HepG2 (cell line): ENCODE measurements at regions not wholly inside any gene's neighbourhood (a gene's known extent, or its start where the extent isn't known, plus 50 kb on each side); places are given as distances from the start of the nearest gene placed in this dataset.
A peak's percentile ranks its signal among the peaks of the same experiment; 100 is the strongest.

ENCODE experiments used
- ATF1 ChIP-seq: IDR thresholded peaks from 2 replicates; pipeline ENCODE4 v1.6.1; 2016; ENCODE audit warnings: mild to moderate bottlenecking, control low read depth
- BORCS8-MEF2B ChIP-seq: sonication (generic); formaldehyde crosslinking; IDR thresholded peaks from 2 replicates; pipeline ENCODE4 v1.8.0; 2022; ENCODE audit warnings: mild to moderate bottlenecking, missing genetic modification reagents
- CEBPB ChIP-seq: IDR thresholded peaks from 2 replicates; pipeline ENCODE4 v1.6.1; 2011; ENCODE audit warnings: low read depth, low read length, improper control_type of control experiment, borderline replicate concordance
- FOXA3 ChIP-seq: IDR thresholded peaks from 2 replicates; pipeline ENCODE4 v1.6.1; 2016; ENCODE audit warnings: missing genetic modification reagents, missing compliant biosample characterization
- HMG20A ChIP-seq: IDR thresholded peaks from 2 replicates; pipeline ENCODE4 v1.6.1; 2016; ENCODE audit warnings: borderline replicate concordance
- ISL2 ChIP-seq: sonication (generic); formaldehyde crosslinking; IDR thresholded peaks from 2 replicates; pipeline ENCODE4 v1.5.0; 2020; ENCODE audit warnings: missing genetic modification reagents
- KDM1A ChIP-seq: IDR thresholded peaks from 2 replicates; pipeline ENCODE4 v1.6.1; 2016; ENCODE audit warnings: missing compliant biosample characterization
- TCF7L2 ChIP-seq: IDR thresholded peaks from 2 replicates; pipeline ENCODE4 v1.6.1; 2011; ENCODE audit warnings: mild to moderate bottlenecking, low read depth, low read length, moderate library complexity
- U2AF2 ChIP-seq: fragments of 200-400 bp; formaldehyde crosslinking; IDR thresholded peaks from 2 replicates; pipeline ENCODE4 v1.6.1; 2017; ENCODE audit warnings: low read depth, mild to moderate bottlenecking, low read length
- ZBTB34 ChIP-seq: sonication (generic); formaldehyde crosslinking; IDR thresholded peaks from 2 replicates; pipeline ENCODE4 v1.8.0; 2022; ENCODE audit warnings: mild to moderate bottlenecking, missing genetic modification reagents
- ZNF12 ChIP-seq: sonication (generic); formaldehyde crosslinking; IDR thresholded peaks from 2 replicates; pipeline ENCODE4 v1.5.0; 2020; ENCODE audit warnings: missing genetic modification reagents
- ZNF549 ChIP-seq: sonication (generic); formaldehyde crosslinking; IDR thresholded peaks from 2 replicates; pipeline ENCODE4 v1.5.0; 2020; ENCODE audit warnings: missing genetic modification reagents
- ZNF644 ChIP-seq: IDR thresholded peaks from 2 replicates; pipeline ENCODE4 v1.6.1; 2016; ENCODE audit warnings: low read depth
- ZNF792 ChIP-seq: IDR thresholded peaks from 2 replicates; pipeline ENCODE4 v1.6.1; 2016
- TF ChIP-seq, protein P1 (sequence below): sonication (generic); formaldehyde crosslinking; IDR thresholded peaks from 2 replicates; pipeline ENCODE4 v1.5.1; 2020; ENCODE audit warnings: mild to moderate bottlenecking, missing genetic modification reagents, borderline replicate concordance
- TF ChIP-seq, protein P2 (sequence below): IDR thresholded peaks from 2 replicates; pipeline ENCODE4 v1.6.1; 2016; ENCODE audit warnings: mild to moderate bottlenecking
- TF ChIP-seq, protein P3 (sequence below): IDR thresholded peaks from 2 replicates; pipeline ENCODE4 v1.6.1; 2016; ENCODE audit warnings: low read depth
- TF ChIP-seq, protein P4 (sequence below): sonication (generic); formaldehyde crosslinking; conservative IDR thresholded peaks from 2 replicates; pipeline ENCODE4 v1.8.0; 2022; ENCODE audit warnings: mild to moderate bottlenecking, moderate library complexity, missing genetic modification reagents
- TF ChIP-seq, protein P5 (sequence below): sonication (generic); formaldehyde crosslinking; IDR thresholded peaks from 2 replicates; pipeline ENCODE4 v1.4.0; 2020; ENCODE audit warnings: missing genetic modification reagents; ENCODE audit errors: not compliant biosample characterization

- TF ChIP-seq, protein P1, sequence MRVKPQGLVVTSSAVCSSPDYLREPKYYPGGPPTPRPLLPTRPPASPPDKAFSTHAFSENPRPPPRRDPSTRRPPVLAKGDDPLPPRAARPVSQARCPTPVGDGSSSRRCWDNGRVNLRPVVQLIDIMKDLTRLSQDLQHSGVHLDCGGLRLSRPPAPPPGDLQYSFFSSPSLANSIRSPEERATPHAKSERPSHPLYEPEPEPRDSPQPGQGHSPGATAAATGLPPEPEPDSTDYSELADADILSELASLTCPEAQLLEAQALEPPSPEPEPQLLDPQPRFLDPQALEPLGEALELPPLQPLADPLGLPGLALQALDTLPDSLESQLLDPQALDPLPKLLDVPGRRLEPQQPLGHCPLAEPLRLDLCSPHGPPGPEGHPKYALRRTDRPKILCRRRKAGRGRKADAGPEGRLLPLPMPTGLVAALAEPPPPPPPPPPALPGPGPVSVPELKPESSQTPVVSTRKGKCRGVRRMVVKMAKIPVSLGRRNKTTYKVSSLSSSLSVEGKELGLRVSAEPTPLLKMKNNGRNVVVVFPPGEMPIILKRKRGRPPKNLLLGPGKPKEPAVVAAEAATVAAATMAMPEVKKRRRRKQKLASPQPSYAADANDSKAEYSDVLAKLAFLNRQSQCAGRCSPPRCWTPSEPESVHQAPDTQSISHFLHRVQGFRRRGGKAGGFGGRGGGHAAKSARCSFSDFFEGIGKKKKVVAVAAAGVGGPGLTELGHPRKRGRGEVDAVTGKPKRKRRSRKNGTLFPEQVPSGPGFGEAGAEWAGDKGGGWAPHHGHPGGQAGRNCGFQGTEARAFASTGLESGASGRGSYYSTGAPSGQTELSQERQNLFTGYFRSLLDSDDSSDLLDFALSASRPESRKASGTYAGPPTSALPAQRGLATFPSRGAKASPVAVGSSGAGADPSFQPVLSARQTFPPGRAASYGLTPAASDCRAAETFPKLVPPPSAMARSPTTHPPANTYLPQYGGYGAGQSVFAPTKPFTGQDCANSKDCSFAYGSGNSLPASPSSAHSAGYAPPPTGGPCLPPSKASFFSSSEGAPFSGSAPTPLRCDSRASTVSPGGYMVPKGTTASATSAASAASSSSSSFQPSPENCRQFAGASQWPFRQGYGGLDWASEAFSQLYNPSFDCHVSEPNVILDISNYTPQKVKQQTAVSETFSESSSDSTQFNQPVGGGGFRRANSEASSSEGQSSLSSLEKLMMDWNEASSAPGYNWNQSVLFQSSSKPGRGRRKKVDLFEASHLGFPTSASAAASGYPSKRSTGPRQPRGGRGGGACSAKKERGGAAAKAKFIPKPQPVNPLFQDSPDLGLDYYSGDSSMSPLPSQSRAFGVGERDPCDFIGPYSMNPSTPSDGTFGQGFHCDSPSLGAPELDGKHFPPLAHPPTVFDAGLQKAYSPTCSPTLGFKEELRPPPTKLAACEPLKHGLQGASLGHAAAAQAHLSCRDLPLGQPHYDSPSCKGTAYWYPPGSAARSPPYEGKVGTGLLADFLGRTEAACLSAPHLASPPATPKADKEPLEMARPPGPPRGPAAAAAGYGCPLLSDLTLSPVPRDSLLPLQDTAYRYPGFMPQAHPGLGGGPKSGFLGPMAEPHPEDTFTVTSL: 0 out of 2 replicates have a peak, but pooled peaks have one; percentile 55
- peak; percentile 24; the same call in 1 of the 2 replicates for TF ChIP-seq ATF1 (CRISPR knock-in tag)
- peak; percentile 64; the same call in 1 of the 2 replicates for TF ChIP-seq KDM1A (CRISPR knock-in tag)
- peak; percentile 99 for TF ChIP-seq CEBPB
- TF ChIP-seq ZNF644 (CRISPR knock-in tag): peak; percentile 76
- TF ChIP-seq, protein P2, sequence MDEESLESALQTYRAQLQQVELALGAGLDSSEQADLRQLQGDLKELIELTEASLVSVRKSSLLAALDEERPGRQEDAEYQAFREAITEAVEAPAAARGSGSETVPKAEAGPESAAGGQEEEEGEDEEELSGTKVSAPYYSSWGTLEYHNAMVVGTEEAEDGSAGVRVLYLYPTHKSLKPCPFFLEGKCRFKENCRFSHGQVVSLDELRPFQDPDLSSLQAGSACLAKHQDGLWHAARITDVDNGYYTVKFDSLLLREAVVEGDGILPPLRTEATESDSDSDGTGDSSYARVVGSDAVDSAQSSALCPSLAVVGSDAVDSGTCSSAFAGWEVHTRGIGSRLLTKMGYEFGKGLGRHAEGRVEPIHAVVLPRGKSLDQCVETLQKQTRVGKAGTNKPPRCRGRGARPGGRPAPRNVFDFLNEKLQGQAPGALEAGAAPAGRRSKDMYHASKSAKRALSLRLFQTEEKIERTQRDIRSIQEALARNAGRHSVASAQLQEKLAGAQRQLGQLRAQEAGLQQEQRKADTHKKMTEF (CRISPR knock-in tag): peak; percentile 30; the same call in 1 of the 2 replicates
- TF ChIP-seq ZNF12 (CRISPR knock-in tag): peak; percentile 82; the same call in 1 of the 2 replicates
- TF ChIP-seq, protein P3, sequence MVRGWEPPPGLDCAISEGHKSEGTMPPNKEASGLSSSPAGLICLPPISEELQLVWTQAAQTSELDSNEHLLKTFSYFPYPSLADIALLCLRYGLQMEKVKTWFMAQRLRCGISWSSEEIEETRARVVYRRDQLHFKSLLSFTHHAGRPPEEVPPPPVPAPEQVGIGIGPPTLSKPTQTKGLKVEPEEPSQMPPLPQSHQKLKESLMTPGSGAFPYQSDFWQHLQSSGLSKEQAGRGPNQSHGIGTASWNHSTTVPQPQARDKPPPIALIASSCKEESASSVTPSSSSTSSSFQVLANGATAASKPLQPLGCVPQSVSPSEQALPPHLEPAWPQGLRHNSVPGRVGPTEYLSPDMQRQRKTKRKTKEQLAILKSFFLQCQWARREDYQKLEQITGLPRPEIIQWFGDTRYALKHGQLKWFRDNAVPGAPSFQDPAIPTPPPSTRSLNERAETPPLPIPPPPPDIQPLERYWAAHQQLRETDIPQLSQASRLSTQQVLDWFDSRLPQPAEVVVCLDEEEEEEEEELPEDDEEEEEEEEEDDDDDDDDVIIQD (CRISPR knock-in tag): peak; percentile 85; the same call in 1 of the 2 replicates
- TF ChIP-seq ZNF549 (CRISPR knock-in tag): no peak
- TF ChIP-seq HMG20A: peak; percentile 64
- TF ChIP-seq, protein P4, sequence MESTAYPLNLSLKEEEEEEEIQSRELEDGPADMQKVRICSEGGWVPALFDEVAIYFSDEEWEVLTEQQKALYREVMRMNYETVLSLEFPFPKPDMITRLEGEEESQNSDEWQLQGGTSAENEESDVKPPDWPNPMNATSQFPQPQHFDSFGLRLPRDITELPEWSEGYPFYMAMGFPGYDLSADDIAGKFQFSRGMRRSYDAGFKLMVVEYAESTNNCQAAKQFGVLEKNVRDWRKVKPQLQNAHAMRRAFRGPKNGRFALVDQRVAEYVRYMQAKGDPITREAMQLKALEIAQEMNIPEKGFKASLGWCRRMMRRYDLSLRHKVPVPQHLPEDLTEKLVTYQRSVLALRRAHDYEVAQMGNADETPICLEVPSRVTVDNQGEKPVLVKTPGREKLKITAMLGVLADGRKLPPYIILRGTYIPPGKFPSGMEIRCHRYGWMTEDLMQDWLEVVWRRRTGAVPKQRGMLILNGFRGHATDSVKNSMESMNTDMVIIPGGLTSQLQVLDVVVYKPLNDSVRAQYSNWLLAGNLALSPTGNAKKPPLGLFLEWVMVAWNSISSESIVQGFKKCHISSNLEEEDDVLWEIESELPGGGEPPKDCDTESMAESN (CRISPR knock-in tag): peak; percentile 46; the same call in 1 of the 2 replicates
- TF ChIP-seq, protein P5, sequence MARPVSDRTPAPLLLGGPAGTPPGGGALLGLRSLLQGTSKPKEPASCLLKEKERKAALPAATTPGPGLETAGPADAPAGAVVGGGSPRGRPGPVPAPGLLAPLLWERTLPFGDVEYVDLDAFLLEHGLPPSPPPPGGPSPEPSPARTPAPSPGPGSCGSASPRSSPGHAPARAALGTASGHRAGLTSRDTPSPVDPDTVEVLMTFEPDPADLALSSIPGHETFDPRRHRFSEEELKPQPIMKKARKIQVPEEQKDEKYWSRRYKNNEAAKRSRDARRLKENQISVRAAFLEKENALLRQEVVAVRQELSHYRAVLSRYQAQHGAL: no peak
- TF ChIP-seq ISL2: 0 out of 2 replicates have a peak, but pooled peaks have one; percentile 19
- peak; percentile 98 for TF ChIP-seq ZNF792
- TF ChIP-seq TCF7L2: peak; percentile 69; the same call in 1 of the 2 replicates
- 0 out of 2 replicates have a peak, but pooled peaks have one; percentile 33 for TF ChIP-seq ZBTB34
- TF ChIP-seq U2AF2: no peak
- TF ChIP-seq BORCS8-MEF2B (CRISPR knock-in tag): no peak
- 0 out of 2 replicates have a peak, but pooled peaks have one; percentile 57 for TF ChIP-seq FOXA3 (CRISPR knock-in tag)
These were observed 84.1 kb upstream of the NEGR1 start (continued) for GRCh38 chr1:72366466-72366865.
